DOHH2 (cell line): ENCODE measurements at regions not wholly inside any gene's neighbourhood (a gene's known extent, or its start where the extent isn't known, plus 50 kb on each side); places are given as distances from the start of the nearest gene placed in this dataset.

Experiments used
- CTCF ChIP-seq: fragments of 200-600 bp; sonication (generic); IDR thresholded peaks from one replicate; pipeline ENCODE4 v1.5.1; 2014; ENCODE audit warnings: antibody characterized with exemption, mild to moderate bottlenecking, low read depth, low read length; ENCODE audit not compliant: poor library complexity, severe bottlenecking
- EZH2phosphoT487 ChIP-seq: fragments of 200-600 bp; sonication (generic); IDR thresholded peaks from 2 replicates; pipeline ENCODE4 v1.6.1; 2017; ENCODE audit warnings: borderline replicate concordance, mild to moderate bottlenecking, antibody characterized with exemption, low read length, moderate library complexity, mixed read lengths

- TF ChIP-seq CTCF (no peak), EZH2phosphoT487 (no peak)
These were observed 180.0 kb upstream of the SMAD3 start for GRCh38 chr15:66885281-66885915.
